Liver (tissue), 2 donors: ENCODE measurements at regions not wholly inside any gene's neighbourhood (a gene's known extent, or its start where the extent isn't known, plus 50 kb on each side); places are given as distances from the start of the nearest gene placed in this dataset.

Experiments
- MAX ChIP-seq: IDR thresholded peaks from 2 replicates; pipeline ENCODE4 v1.6.1; 2016; ENCODE audit warnings: antibody characterized with exemption
- TF ChIP-seq, protein P1 (sequence below): fragments of 150-350 bp; IDR thresholded peaks from 2 replicates; pipeline ENCODE4 v1.5.1; 2017; ENCODE audit warnings: improper control_type of control experiment, low read depth, low read length; ENCODE audit not compliant: missing input control
- donor health status: healthy.

GRCh38 chr6:86526238-86526637 lies 411.1 kb upstream of the HTR1E start:
- TF ChIP-seq MAX, result no peak
- TF ChIP-seq, protein P1, sequence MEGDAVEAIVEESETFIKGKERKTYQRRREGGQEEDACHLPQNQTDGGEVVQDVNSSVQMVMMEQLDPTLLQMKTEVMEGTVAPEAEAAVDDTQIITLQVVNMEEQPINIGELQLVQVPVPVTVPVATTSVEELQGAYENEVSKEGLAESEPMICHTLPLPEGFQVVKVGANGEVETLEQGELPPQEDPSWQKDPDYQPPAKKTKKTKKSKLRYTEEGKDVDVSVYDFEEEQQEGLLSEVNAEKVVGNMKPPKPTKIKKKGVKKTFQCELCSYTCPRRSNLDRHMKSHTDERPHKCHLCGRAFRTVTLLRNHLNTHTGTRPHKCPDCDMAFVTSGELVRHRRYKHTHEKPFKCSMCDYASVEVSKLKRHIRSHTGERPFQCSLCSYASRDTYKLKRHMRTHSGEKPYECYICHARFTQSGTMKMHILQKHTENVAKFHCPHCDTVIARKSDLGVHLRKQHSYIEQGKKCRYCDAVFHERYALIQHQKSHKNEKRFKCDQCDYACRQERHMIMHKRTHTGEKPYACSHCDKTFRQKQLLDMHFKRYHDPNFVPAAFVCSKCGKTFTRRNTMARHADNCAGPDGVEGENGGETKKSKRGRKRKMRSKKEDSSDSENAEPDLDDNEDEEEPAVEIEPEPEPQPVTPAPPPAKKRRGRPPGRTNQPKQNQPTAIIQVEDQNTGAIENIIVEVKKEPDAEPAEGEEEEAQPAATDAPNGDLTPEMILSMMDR, result no peak
